ENCODE measurements at regions not wholly inside any gene's neighbourhood (a gene's known extent, or its start where the extent isn't known, plus 50 kb on each side); places are given as distances from the start of the nearest gene placed in this dataset.

- TF ChIP-seq, protein P1, sequence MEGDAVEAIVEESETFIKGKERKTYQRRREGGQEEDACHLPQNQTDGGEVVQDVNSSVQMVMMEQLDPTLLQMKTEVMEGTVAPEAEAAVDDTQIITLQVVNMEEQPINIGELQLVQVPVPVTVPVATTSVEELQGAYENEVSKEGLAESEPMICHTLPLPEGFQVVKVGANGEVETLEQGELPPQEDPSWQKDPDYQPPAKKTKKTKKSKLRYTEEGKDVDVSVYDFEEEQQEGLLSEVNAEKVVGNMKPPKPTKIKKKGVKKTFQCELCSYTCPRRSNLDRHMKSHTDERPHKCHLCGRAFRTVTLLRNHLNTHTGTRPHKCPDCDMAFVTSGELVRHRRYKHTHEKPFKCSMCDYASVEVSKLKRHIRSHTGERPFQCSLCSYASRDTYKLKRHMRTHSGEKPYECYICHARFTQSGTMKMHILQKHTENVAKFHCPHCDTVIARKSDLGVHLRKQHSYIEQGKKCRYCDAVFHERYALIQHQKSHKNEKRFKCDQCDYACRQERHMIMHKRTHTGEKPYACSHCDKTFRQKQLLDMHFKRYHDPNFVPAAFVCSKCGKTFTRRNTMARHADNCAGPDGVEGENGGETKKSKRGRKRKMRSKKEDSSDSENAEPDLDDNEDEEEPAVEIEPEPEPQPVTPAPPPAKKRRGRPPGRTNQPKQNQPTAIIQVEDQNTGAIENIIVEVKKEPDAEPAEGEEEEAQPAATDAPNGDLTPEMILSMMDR (IDR thresholded peaks at IDR 0.05): no peak
- TF ChIP-seq POLR2A (IDR thresholded peaks at IDR 0.05): no peak
- no peak for TF ChIP-seq POLR2AphosphoS5 (IDR thresholded peaks at IDR 0.05)
- no peak for TF ChIP-seq EP300 (IDR thresholded peaks at IDR 0.05; ENCODE audit: low read depth)
Observed at GRCh38 chr14:22227084-22227483, 361.9 kb downstream of the DAD1 start.
